Activated CD8-positive, alpha-beta memory T cell treated with anti-CD3 and anti-CD28 coated beads, Interleukin-2, amount 10 ng/mL, durations not matched to agents 7 days and 5 days (primary cell): ENCODE measurements at regions not wholly inside any gene's neighbourhood (a gene's known extent, or its start where the extent isn't known, plus 50 kb on each side); places are given as distances from the start of the nearest gene placed in this dataset.
"Not testable (repeated sequence)": the region's sequence is repeated elsewhere in the genome, so short reads cannot be mapped to it uniquely, and the experiment has no call there.

ENCODE experiments used
- ATAC-seq: fragments of 150-1000 bp; cut with Tn5 transposase; one replicate; pipeline ENCODE4 v1.10.0; 2021; ENCODE audit warnings: moderate library complexity
- CTCF ChIA-PET: fragments of 350-600 bp; sonication (Branson Sonifier 250); formaldehyde crosslinking; loops from one replicate; lab custom pipeline; 2021; ENCODE audit warnings: antibody characterized with exemption; lab: Charles Lee
- DNase-seq: peaks from one replicate; pipeline ENCODE4 v3.0.0-alpha.2; 2020
- H3K27ac Mint-ChIP-seq: one replicate; pipeline ENCODE4 v1.8.0; 2021; ENCODE audit warnings: mild to moderate bottlenecking, mixed read lengths
- H3K27me3 Mint-ChIP-seq: one replicate; pipeline ENCODE4 v1.8.0; 2021; ENCODE audit warnings: mixed read lengths
- H3K36me3 Mint-ChIP-seq: one replicate; pipeline ENCODE4 v1.8.0; 2021; ENCODE audit warnings: mild to moderate bottlenecking, mixed read lengths
- H3K4me1 Mint-ChIP-seq: one replicate; pipeline ENCODE4 v1.8.0; 2021; ENCODE audit warnings: mixed read lengths
- H3K4me3 Mint-ChIP-seq: one replicate; pipeline ENCODE4 v1.8.0; 2021; ENCODE audit warnings: mild to moderate bottlenecking, moderate library complexity, mixed read lengths
- H3K9me3 Mint-ChIP-seq: one replicate; pipeline ENCODE4 v1.8.0; 2022; ENCODE audit warnings: low read depth, mixed read lengths

DNA sequence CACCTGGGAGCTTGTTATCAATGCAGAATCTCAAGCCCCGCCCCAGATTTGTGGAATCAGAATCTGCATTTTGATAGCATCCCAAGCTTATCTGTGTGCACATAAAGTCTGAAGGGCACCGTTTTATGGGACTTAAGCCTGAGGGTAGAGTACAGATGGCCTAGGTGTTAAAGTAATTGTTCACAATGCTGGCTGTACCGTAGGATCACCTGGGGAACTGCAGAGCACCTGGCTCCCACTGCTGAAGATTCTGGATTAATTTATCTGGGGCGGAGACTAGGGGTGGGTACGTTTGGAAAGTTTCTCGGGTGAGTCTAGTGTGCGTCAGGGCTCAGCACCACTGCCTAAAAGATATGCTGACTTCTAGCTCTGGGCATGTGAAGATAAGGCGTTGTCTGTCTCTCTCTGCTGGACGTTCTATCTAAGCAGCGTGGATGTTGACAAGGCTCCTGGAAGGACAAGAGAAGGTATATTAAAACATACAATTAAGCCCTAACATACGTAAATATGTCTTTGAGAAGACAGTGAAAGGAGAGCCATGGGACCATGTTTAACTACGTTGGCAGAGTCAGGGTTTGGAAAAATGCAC lies 63.2 kb upstream of the RASGRP1 start:
- Mint-ChIP-seq H3K36me3 (peaks cover 4% of the 10 kb centered on the region), H3K4me1 (peaks cover 40% of the 10 kb centered on the region), H3K27me3 (no peaks in the 10 kb centered on the region), H3K27ac (no peak overlapping the region), H3K9me3 (peaks cover 2% of the 10 kb centered on the region), H3K4me3 (no peak overlapping the region)
- DNase-seq (no peak), ATAC-seq (no peak)
- CTCF ChIA-PET: interaction anchor here (1.0 to 1.9 kb wide), 5 partner anchors 10 to 64 kb away, joined by 3 to 4 read pairs (median 3); partner anchors contain the start of gene RASGRP1

DNA sequence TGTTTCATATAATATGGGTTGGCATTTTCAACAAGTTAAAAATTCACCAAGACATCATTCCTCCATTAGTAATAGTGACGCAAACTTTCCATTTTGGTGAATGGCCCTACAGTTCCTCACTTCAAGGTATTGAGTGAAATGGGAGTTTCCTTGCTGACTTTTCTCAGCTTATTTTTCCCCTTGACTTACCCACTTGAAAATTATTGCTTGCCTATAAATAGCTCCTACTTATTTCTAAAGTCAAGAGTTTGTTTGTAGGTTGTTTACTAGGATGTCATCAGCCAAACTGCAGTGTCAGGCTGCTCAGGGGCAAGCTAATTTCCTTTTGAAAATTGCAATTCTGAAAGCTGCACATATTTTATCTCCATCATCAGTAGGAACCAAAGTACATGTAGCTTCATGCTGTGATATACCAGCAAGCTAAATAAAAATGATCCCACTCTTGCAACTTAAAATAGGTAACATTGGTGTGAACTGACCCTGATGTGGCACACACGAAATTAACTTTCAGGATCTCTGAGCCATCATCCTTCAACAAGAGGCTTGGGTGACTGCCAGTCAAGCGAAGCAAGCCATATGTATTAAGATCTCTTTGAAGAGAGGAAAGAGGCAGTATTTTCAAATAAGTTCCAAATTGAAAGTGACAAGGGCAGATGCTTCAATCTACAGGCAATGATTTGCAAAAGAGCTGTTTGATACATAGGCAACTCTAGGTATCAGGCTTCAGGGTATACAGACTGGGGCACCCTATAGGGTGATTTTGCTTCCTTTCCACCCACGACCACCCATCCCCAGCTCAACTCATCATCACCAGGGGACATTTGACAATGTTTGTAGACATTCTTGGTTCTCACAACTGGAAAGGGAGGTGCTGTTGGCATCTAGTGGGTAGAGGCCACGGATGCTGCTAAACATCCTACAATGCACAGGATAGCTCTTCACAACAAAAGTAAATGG lies 66.8 kb upstream of the RASGRP1 start:
- CTCF ChIA-PET: interaction anchor here (0.6 to 2.0 kb wide), 8 partner anchors 19 to 159 kb away, joined by 3 to 5 read pairs (median 4); no protein-coding TSS in a partner anchor
- DNase-seq (no peak), ATAC-seq (peak; percentile 12)
- H3K4me1 Mint-ChIP-seq: peaks cover 24% of the 10 kb centered on the region
- H3K27ac Mint-ChIP-seq: peak overlapping the region; percentile 7
- no peak overlapping the region for H3K4me3 Mint-ChIP-seq
- peaks cover under 1% of the 10 kb centered on the region for H3K36me3 Mint-ChIP-seq
- H3K27me3 Mint-ChIP-seq: no peaks in the 10 kb centered on the region
- no peaks in the 10 kb centered on the region for H3K9me3 Mint-ChIP-seq

DNA sequence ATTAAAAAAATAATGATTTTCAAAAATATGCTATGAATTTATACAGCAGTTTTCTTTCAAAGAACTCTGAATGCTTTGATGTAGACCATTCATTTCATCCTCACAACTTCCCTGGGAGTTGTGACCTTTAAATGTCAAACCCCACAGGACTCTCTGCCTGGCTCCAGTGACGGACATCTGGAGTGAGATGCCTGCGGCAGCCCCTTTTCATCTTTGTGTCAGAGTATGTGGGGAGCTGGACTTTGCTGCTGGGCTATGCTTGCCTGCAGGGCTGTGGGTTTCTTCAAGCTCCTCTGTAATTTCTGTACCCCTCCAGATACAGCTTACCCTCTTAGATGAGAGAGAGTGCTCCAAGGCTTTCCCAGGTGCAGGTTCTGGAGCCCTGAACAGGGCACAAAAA lies 70.6 kb upstream of the RASGRP1 start:
- Mint-ChIP-seq H3K4me3 (no peak overlapping the region), H3K27ac (no peak overlapping the region), H3K4me1 (peaks cover 33% of the 10 kb centered on the region), H3K27me3 (no peaks in the 10 kb centered on the region), H3K9me3 (no peaks in the 10 kb centered on the region), H3K36me3 (peaks cover 7% of the 10 kb centered on the region)
- ATAC-seq (no peak), DNase-seq (no peak)
- CTCF ChIA-PET: no interaction called here

DNA sequence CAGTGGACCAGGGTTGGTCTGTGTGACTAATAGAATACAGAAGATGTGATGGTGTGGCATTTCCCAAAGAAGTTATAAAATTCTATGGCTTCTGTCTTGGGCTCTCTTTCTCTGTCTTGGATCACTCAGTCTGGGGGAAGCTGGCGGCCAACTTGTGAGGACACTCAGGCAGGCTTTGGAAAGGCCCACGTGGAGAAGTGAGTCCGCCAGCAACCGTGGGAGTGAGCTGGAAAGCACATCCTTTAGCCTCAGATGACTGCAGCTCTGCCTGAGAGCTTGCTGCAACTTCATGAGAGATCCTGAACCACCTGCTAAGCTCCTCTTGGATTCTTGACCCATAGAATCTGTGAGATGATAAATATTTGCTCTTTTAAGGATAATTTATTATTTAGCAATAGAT lies 72.0 kb upstream of the RASGRP1 start:
- H3K36me3 Mint-ChIP-seq: peaks cover 7% of the 10 kb centered on the region
- no peak for ATAC-seq
- H3K9me3 Mint-ChIP-seq: no peaks in the 10 kb centered on the region
- H3K27me3 Mint-ChIP-seq: no peaks in the 10 kb centered on the region
- DNase-seq: no peak
- H3K4me1 Mint-ChIP-seq: peaks cover 24% of the 10 kb centered on the region
- no peak overlapping the region for H3K4me3 Mint-ChIP-seq
- H3K27ac Mint-ChIP-seq: no peak overlapping the region
- CTCF ChIA-PET: interaction anchor here (0.9 to 1.2 kb wide), 3 partner anchors 24 to 73 kb away, joined by 3 to 4 read pairs (median 3); partner anchors contain the start of gene RASGRP1

DNA sequence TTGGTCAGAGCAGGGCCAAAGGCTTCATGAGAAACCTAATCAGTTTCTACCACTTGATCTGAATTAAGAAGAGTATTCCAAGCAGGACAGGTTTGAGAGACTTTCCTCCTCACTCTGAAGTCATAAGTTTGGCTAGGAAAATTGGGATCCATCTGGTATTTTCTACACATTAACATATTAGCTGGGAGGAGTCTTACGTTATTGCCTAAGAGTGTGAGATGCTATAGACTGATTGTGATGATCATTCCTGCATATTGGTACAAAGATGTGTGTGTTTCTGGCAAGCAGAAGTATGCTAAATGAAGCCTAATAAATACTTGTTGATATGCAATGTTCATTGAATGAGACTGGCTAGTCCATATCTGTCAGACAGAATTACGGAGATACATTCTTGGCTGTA lies 73.5 kb upstream of the RASGRP1 start:
- DNase-seq (no peak), ATAC-seq (no peak)
- H3K27ac Mint-ChIP-seq: no peak overlapping the region
- no peaks in the 10 kb centered on the region for H3K9me3 Mint-ChIP-seq
- no peaks in the 10 kb centered on the region for H3K27me3 Mint-ChIP-seq
- CTCF ChIA-PET: interaction anchor here (1.4 kb wide), 1 partner anchor 10 kb away, joined by 4 read pairs; no protein-coding TSS in a partner anchor
- peaks cover 8% of the 10 kb centered on the region for H3K36me3 Mint-ChIP-seq
- no peak overlapping the region for H3K4me3 Mint-ChIP-seq
- peaks cover 25% of the 10 kb centered on the region for H3K4me1 Mint-ChIP-seq

DNA sequence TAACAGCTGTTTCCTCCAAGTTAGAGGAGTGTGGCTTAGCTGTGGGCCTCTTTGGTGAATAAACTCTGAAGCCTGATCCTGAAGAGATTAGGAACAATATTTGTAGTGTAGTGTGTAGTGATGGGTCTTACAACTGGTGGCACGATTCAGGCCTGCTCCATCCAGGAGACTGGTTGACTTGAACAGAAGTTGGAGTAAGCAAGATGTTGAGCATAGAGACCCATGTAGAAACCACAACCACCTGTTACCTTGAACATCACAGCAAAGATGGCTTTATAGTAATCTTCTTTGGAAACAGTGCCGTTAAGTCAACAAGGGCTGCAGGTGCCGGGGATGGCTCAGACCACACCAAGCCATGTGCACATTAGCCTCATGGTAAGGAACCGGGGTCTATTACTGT lies 74.2 kb upstream of the RASGRP1 start:
- CTCF ChIA-PET: interaction anchor here (1.4 to 1.8 kb wide), 2 partner anchors 11 to 75 kb away, joined by 4 to 5 read pairs; partner anchors contain the start of gene RASGRP1
- Mint-ChIP-seq H3K4me3 (no peak overlapping the region), H3K9me3 (no peaks in the 10 kb centered on the region), H3K27me3 (no peaks in the 10 kb centered on the region), H3K36me3 (peaks cover 8% of the 10 kb centered on the region), H3K27ac (no peak overlapping the region), H3K4me1 (peaks cover 32% of the 10 kb centered on the region)
- DNase-seq (no peak), ATAC-seq (no peak)

DNA sequence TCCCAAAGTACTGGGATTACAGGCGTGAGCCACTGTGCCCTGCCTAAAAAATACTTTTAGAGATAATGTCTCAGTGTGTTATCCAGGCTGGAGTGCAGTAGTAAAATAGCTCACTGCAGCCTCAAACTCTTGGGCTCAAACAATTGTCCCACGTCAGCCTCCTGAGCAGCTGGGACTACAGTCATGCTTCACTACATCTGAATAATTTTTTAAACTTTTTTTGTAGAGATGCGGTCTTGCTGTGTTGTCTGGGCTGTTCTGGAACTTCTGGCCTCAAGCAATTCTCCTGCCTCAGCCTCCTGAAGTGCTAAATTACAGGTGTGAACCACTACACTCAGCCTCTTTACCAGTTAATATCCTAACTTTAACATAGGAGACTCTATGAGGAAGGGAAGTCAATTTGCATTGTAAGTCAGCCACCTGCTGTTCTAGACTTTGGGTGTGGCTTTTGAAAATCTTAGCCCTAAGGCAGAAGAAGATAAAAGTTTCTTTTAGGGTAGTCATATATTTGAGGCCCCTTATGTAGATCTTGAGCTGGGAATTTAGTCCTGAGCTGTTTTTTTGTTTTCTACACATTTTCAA lies 78.2 kb upstream of the RASGRP1 start:
- Mint-ChIP-seq H3K9me3 (no peaks in the 10 kb centered on the region), H3K4me1 (peaks cover 37% of the 10 kb centered on the region), H3K36me3 (peaks cover 1% of the 10 kb centered on the region), H3K27me3 (no peaks in the 10 kb centered on the region), H3K4me3 (no peak overlapping the region), H3K27ac (no peak overlapping the region)
- DNase-seq: no peak
- CTCF ChIA-PET: interaction anchor here (0.9 to 2.3 kb wide), 8 partner anchors 9 to 41 kb away, joined by 3 to 13 read pairs (median 3); no protein-coding TSS in a partner anchor
- ATAC-seq: no peak

DNA sequence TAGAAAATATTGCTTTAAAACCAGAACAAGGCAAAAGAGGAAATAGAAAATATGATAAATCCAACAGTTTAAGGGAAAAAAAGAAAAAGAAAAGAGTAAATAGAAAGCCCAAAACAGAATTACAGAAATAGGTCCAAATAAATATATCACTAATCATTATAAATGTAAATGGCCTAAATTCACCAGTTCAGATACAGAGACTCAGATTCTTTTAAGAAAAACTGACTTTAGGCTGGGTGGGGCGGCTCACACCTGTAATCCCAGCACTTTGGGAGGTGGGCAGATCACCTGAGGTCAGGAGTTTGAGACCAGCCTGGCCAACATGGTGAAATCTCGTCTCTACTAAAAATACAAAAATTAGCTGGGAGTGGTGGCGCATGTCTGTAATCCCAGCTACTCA lies 79.7 kb upstream of the RASGRP1 start:
- H3K27ac Mint-ChIP-seq, CTCF ChIA-PET, H3K27me3 Mint-ChIP-seq, ATAC-seq, H3K36me3 Mint-ChIP-seq, H3K9me3 Mint-ChIP-seq, H3K4me3 Mint-ChIP-seq, DNase-seq: not testable (repeated sequence)
- peaks cover 31% of the 10 kb centered on the region for H3K4me1 Mint-ChIP-seq

DNA sequence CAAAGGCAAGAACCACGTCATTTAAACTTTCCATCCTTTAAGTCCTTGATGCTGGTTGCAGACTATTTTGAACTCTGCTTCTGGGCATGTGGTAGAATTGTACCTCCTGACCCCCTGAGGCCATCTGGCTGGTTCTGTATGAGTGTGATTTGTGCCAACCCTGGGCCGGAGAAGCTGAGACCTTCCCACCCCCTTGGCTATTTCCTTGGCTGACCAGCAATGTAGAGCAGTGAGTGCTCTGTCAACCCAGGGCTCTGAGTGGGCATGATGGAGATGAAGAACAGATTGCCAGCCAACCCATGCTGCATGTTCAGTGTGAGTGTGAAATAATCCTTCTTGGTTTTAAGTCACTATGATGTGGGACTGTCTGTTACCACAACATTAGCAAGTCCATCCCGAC lies 82.1 kb upstream of the RASGRP1 start:
- DNase-seq: no peak
- Mint-ChIP-seq H3K9me3 (no peaks in the 10 kb centered on the region), H3K4me3 (no peak overlapping the region), H3K4me1 (peaks cover 48% of the 10 kb centered on the region), H3K27ac (no peak overlapping the region), H3K36me3 (peaks cover 9% of the 10 kb centered on the region), H3K27me3 (no peaks in the 10 kb centered on the region)
- ATAC-seq: no peak
- CTCF ChIA-PET: interaction anchor here (1.9 to 7.9 kb wide), 2 partner anchors 37 to 83 kb away, joined by 6 to 92 read pairs; partner anchors contain the start of gene RASGRP1

DNA sequence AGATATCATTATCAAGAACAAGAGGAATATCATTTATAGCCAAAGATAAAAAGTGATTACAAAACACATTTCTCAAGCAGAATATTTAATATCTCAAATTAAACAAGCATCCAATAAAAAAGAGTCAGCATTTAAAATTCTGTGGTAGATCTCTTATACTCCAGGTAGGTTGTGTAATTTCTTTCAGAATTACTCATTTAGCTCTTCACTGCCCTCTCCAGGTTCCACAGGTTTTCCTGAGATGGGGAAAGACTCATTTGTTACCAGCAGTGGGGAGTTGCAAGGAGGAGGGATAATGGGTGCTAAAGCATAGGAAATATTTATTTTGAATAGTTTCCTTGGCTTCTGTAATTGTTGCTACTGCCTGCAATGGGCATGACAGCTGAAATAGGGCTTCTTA lies 83.1 kb upstream of the RASGRP1 start:
- H3K27ac Mint-ChIP-seq: no peak overlapping the region

DNA sequence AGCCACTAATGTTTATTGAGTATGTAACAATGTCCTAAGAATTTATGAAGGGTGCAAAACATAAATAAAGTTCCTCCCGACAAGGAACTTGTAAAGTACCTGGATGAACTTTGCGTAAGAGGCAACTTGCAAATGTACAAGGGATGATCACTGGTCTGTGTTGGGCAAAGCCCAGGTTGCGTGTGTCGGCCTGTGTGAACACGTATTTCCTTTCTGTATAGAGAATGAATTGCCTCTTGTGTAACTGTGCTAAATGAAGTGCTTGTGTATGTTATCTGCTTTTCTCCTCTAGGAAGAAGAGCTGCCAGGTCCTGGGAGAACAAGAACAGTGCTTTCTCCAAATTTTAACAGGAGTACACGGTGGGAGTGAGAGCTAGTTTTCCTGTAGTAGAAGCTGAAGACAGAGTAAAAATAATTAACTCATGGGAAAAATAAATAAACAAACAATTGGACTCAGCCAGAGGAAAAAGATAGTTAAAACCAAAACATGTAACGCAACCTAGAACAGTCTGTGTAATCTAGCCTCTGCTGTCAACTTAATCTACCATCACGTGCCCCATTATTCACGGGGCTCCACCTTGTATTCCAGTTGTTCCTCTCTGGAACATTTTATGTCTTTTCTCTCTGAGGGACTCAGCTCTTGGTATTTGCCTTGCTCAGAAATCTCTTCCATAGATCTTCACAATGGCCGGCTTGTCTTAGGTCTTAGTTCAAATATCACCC lies 83.7 kb upstream of the RASGRP1 start:
- Mint-ChIP-seq H3K36me3 (peaks cover 9% of the 10 kb centered on the region), H3K27me3 (no peaks in the 10 kb centered on the region), H3K4me1 (peaks cover 58% of the 10 kb centered on the region), H3K27ac (no peak overlapping the region), H3K4me3 (no peak overlapping the region), H3K9me3 (no peaks in the 10 kb centered on the region)
- no peak for DNase-seq
- no peak for ATAC-seq
- CTCF ChIA-PET: interaction anchor here (1.0 to 15.7 kb wide), 5 partner anchors 22 to 85 kb away, joined by 5 to 178 read pairs (median 102); partner anchors contain the start of gene RASGRP1

More for the DNA sequence above, 83.1 kb upstream of the RASGRP1 start:
- Mint-ChIP-seq H3K4me1 (peaks cover 58% of the 10 kb centered on the region), H3K4me3 (no peak overlapping the region), H3K9me3 (no peaks in the 10 kb centered on the region), H3K27me3 (no peaks in the 10 kb centered on the region), H3K36me3 (peaks cover 9% of the 10 kb centered on the region)
- DNase-seq: no peak
- no peak for ATAC-seq
- CTCF ChIA-PET: interaction anchor here (1.0 to 15.7 kb wide), 5 partner anchors 23 to 84 kb away, joined by 5 to 178 read pairs (median 102); partner anchors contain the start of gene RASGRP1

DNA sequence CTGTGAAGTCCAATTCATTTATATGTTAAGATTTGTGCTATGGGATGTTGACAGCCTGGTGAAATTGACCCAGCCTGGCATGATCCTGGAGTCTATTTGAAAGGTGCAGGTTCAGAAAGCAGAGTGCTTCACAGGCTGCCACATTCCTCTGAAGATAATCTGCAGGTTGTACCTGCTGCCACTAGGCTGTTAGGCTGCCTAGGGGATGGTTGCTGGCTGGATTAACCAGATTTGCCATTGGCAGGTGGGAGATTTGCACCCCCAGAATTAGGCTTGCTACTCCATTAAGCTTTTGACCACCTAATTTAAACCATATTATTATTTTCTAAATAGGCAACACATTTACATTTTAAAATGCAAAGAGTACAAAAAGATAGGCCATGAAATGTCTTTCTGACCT lies 85.8 kb upstream of the RASGRP1 start:
- H3K27ac Mint-ChIP-seq: peak overlapping the region; percentile 95
- no peaks in the 10 kb centered on the region for H3K27me3 Mint-ChIP-seq
- H3K4me3 Mint-ChIP-seq: peak overlapping the region; percentile 72
- H3K9me3 Mint-ChIP-seq: no peaks in the 10 kb centered on the region
- DNase-seq: no peak
- H3K4me1 Mint-ChIP-seq: peaks cover 66% of the 10 kb centered on the region
- CTCF ChIA-PET: interaction anchor here (0.9 to 15.7 kb wide), 10 partner anchors 20 to 87 kb away, joined by 3 to 178 read pairs (median 18); partner anchors contain the start of gene RASGRP1
- no peak for ATAC-seq
- peaks cover 12% of the 10 kb centered on the region for H3K36me3 Mint-ChIP-seq
